Esophagus squamous epithelium (tissue), 5 donors: ENCODE measurements at regions not wholly inside any gene's neighbourhood (a gene's known extent, or its start where the extent isn't known, plus 50 kb on each side); places are given as distances from the start of the nearest gene placed in this dataset.

Experiments used
- DNase-seq: peaks from one replicate; lab custom pipeline; 2025; lab: John Stamatoyannopoulos, UW
- H3K27ac ChIP-seq, 4 donors: fragments of 200-600 bp; sonication (generic); one replicate each; pipeline ENCODE4 v1.5.1; 2016 to 2019; ENCODE audit warnings: mild to moderate bottlenecking in 1 of 4
- H3K27me3 ChIP-seq, 4 donors: fragments of 200-600 bp; sonication (generic); 1 replicate in 3 of 4; 2 replicates in 1 of 4; pipeline versions ENCODE4 v1.5.1 to v1.6.0; 2017 to 2021; ENCODE audit warnings: antibody characterized with exemption in 1 of 4
- H3K36me3 ChIP-seq, 3 donors: fragments of 200-600 bp; sonication (generic); one replicate each; pipeline ENCODE4 v1.5.1; 2016 to 2019
- H3K4me1 ChIP-seq, 3 donors: fragments of 200-600 bp; sonication (generic); one replicate each; pipeline ENCODE4 v1.5.1; 2017 to 2019
- H3K4me3 ChIP-seq, 4 donors: fragments of 200-600 bp; sonication (generic); 1 replicate in 3 of 4; 2 replicates in 1 of 4; pipeline ENCODE4 v1.5.1; 2016 to 2019; ENCODE audit warnings: mild to moderate bottlenecking in 2 of 4, moderate library complexity in 1 of 4
- H3K9me3 ChIP-seq, 3 donors: fragments of 200-600 bp; sonication (generic); one replicate each; pipeline ENCODE4 v1.5.1; 2016 to 2019
- POLR2A ChIP-seq, 4 donors: fragments of 450-650 bp; IDR thresholded peaks; one replicate each; pipeline ENCODE4 v1.6.1; 2017; ENCODE audit warnings: antibody characterized with exemption in 4 of 4, mild to moderate bottlenecking in 4 of 4, moderate library complexity in 3 of 4
- WGBS, 2 donors: methylation state at CpG; one replicate each; pipeline ENCODE4 v1.1.5; 2018; 5-methylcytosine and 5-hydroxymethylcytosine counted together
- intact Hi-C: fragments of 100-400 bp; cut with DNase I; formaldehyde crosslinking; loops from one replicate; pipeline ENCODE4 v1.15.0; 2022
- TF ChIP-seq, protein P1 (sequence below), 6 experiments: fragments of 450-650 bp in 4 of 6; fragments of 200-600 bp in 2 of 6; sonication (generic) in 2 of 6; IDR thresholded peaks; one replicate each; pipeline ENCODE4 v1.5.1; 2016 to 2019; ENCODE audit warnings: antibody characterized with exemption in 6 of 6, mild to moderate bottlenecking in 4 of 6, moderate library complexity in 4 of 6
- donor health status: DM: yes; HTN: yes; CAD: no.

- H3K9me3 ChIP-seq: no peaks in the 10 kb centered on the region
- peaks cover 0 to 8% (median 0%) of the 10 kb centered on the region in 3 donors for H3K4me1 ChIP-seq
- intact Hi-C loops: no loop called here
- TF ChIP-seq POLR2A (IDR thresholded peaks at IDR 0.05): no peak
- no peak overlapping the region for H3K27ac ChIP-seq
- WGBS, 2 donors: 92 to 100% methylated on average over 3 to 6 of the region's 6 CpGs
- H3K36me3 ChIP-seq: no peaks in the 10 kb centered on the region
- DNase-seq: no peak
- H3K4me3 ChIP-seq: no peak overlapping the region
- no peaks in the 10 kb centered on the region for H3K27me3 ChIP-seq
Observed at GRCh38 chr20:56723331-56723730, 94.2 kb downstream of the TFAP2C start.

DNA sequence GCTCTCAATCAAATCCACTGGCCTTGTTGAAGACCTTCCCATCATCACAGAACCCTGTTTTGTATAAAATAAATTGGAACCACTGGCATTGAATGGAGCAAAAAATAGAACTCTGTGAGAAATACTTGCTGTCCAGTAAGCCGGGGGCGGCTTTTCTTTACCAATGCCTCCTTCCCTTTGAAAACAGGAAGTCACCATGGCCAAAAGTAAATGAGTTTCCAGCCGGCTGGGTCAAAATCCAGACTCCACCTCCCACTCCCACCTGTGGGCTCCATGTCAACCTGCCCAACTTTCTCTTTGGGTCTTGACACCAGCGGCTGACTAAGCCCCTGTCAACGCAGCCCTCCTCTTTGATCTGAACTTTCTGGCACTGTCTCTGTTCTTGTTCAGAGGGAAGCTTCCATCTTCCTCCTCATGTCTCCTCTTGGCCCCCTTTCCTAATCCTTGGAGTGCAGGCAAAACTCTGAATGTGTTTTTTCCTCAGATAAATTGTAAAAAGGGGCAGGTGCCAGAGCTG lies 95.2 kb downstream of the TFAP2C start:
- no peak for DNase-seq
- H3K36me3 ChIP-seq: no peaks in the 10 kb centered on the region
- no peaks in the 10 kb centered on the region for H3K9me3 ChIP-seq
- 56 to 72% methylated on average over 5 of the region's 5 CpGs for WGBS, 2 donors
- H3K4me1 ChIP-seq: peaks cover 0 to 8% (median 0%) of the 10 kb centered on the region in 3 donors
- H3K27me3 ChIP-seq: no peaks in the 10 kb centered on the region
- intact Hi-C loops: no loop called here
- TF ChIP-seq POLR2A (IDR thresholded peaks at IDR 0.05): no peak
- TF ChIP-seq, protein P1, sequence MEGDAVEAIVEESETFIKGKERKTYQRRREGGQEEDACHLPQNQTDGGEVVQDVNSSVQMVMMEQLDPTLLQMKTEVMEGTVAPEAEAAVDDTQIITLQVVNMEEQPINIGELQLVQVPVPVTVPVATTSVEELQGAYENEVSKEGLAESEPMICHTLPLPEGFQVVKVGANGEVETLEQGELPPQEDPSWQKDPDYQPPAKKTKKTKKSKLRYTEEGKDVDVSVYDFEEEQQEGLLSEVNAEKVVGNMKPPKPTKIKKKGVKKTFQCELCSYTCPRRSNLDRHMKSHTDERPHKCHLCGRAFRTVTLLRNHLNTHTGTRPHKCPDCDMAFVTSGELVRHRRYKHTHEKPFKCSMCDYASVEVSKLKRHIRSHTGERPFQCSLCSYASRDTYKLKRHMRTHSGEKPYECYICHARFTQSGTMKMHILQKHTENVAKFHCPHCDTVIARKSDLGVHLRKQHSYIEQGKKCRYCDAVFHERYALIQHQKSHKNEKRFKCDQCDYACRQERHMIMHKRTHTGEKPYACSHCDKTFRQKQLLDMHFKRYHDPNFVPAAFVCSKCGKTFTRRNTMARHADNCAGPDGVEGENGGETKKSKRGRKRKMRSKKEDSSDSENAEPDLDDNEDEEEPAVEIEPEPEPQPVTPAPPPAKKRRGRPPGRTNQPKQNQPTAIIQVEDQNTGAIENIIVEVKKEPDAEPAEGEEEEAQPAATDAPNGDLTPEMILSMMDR (IDR thresholded peaks at IDR 0.05): no peak
- H3K27ac ChIP-seq: no peak overlapping the region
- no peak overlapping the region for H3K4me3 ChIP-seq

- no peaks in the 10 kb centered on the region for H3K9me3 ChIP-seq
- H3K4me1 ChIP-seq: peaks cover 0 to 5% (median 0%) of the 10 kb centered on the region in 3 donors
- no peaks in the 10 kb centered on the region for H3K36me3 ChIP-seq
- H3K27ac ChIP-seq: no peak overlapping the region
- H3K4me3 ChIP-seq: no peak overlapping the region
- 86 to 91% methylated on average over 4 to 7 of the region's 8 CpGs for WGBS, 2 donors
- intact Hi-C loops: no loop called here
- no peak for DNase-seq
- TF ChIP-seq POLR2A (IDR thresholded peaks at IDR 0.05): no peak
- TF ChIP-seq, protein P1 (IDR thresholded peaks at IDR 0.05): no peak
- H3K27me3 ChIP-seq: peaks cover 0 to 4% (median 0%) of the 10 kb centered on the region in 4 donors
Observed at GRCh38 chr20:56730003-56730402, 100.9 kb downstream of the TFAP2C start.

GRCh38 chr20:56730996-56731395 lies 101.9 kb downstream of the TFAP2C start:
- DNase-seq: no peak
- Histone ChIP-seq H3K27me3 (peaks cover 0 to 12% (median 0%) of the 10 kb centered on the region in 4 donors), H3K4me1 (peaks cover 0 to 5% (median 0%) of the 10 kb centered on the region in 3 donors), H3K4me3 (no peak overlapping the region), H3K36me3 (no peaks in the 10 kb centered on the region), H3K27ac (no peak overlapping the region), H3K9me3 (no peaks in the 10 kb centered on the region)
- intact Hi-C loops: no loop called here
- TF ChIP-seq POLR2A (IDR thresholded peaks at IDR 0.05): no peak
- TF ChIP-seq, protein P1 (IDR thresholded peaks at IDR 0.05): no peak
- 70 to 92% methylated on average over 6 to 7 of the region's 7 CpGs for WGBS, 2 donors

GRCh38 chr20:56731476-56731875 lies 102.4 kb downstream of the TFAP2C start:
- 84 to 85% methylated on average over 4 of the region's 4 CpGs for WGBS, 2 donors
- peaks cover 0 to 17% (median 0%) of the 10 kb centered on the region in 4 donors for H3K27me3 ChIP-seq
- H3K4me3 ChIP-seq: no peak overlapping the region
- H3K4me1 ChIP-seq: peaks cover 0 to 5% (median 0%) of the 10 kb centered on the region in 3 donors
- H3K27ac ChIP-seq: no peak overlapping the region
- TF ChIP-seq, protein P1 (IDR thresholded peaks at IDR 0.05): no peak
- no peak for TF ChIP-seq POLR2A (IDR thresholded peaks at IDR 0.05)
- intact Hi-C loops: no loop called here
- no peak for DNase-seq
- no peaks in the 10 kb centered on the region for H3K36me3 ChIP-seq
- H3K9me3 ChIP-seq: no peaks in the 10 kb centered on the region
